Colonic mucosa (tissue), 4 donors: ENCODE measurements at regions not wholly inside any gene's neighbourhood (a gene's known extent, or its start where the extent isn't known, plus 50 kb on each side); places are given as distances from the start of the nearest gene placed in this dataset.
A peak's percentile ranks its signal among the peaks of the same experiment; 100 is the strongest.

Experiments
- DNase-seq: peaks from one replicate; pipeline ENCODE4 v3.0.0-alpha.2; 2020
- H3K27ac ChIP-seq: fragments of 200-600 bp; one replicate; pipeline ENCODE4 v1.8.0; 2021
- H3K27me3 ChIP-seq: fragments of 200-600 bp; one replicate; pipeline ENCODE4 v1.8.0; 2021
- H3K36me3 ChIP-seq: fragments of 200-600 bp; one replicate; pipeline ENCODE4 v1.8.0; 2021
- H3K4me1 ChIP-seq: fragments of 200-600 bp; one replicate; pipeline ENCODE4 v1.8.0; 2021; ENCODE audit warnings: mild to moderate bottlenecking
- H3K4me3 ChIP-seq: fragments of 200-600 bp; one replicate; pipeline ENCODE4 v1.8.0; 2021
- H3K9ac ChIP-seq, 2 donors: one replicate each; pipeline ENCODE4 v1.7.0; 2013; ENCODE audit warnings: control low read depth in 2 of 2, low read depth in 2 of 2, low read length in 2 of 2
- H3K9me3 ChIP-seq: fragments of 200-600 bp; one replicate; pipeline ENCODE4 v1.8.0; 2021
- intact Hi-C: fragments of 100-400 bp; cut with DNase I; formaldehyde crosslinking; loops from one replicate; pipeline ENCODE4 v1.14.1; 2022
- TF ChIP-seq, protein P1 (sequence below): fragments of 200-600 bp; IDR thresholded peaks from one replicate; pipeline ENCODE4 v1.8.0; 2022; ENCODE audit warnings: antibody characterized with exemption, mild to moderate bottlenecking
- donor health status: healthy.
- donor health status: DM: no; HTN: no; CAD: no.
- donor health status: DM: no; HTN: no; CAD: no.

DNA sequence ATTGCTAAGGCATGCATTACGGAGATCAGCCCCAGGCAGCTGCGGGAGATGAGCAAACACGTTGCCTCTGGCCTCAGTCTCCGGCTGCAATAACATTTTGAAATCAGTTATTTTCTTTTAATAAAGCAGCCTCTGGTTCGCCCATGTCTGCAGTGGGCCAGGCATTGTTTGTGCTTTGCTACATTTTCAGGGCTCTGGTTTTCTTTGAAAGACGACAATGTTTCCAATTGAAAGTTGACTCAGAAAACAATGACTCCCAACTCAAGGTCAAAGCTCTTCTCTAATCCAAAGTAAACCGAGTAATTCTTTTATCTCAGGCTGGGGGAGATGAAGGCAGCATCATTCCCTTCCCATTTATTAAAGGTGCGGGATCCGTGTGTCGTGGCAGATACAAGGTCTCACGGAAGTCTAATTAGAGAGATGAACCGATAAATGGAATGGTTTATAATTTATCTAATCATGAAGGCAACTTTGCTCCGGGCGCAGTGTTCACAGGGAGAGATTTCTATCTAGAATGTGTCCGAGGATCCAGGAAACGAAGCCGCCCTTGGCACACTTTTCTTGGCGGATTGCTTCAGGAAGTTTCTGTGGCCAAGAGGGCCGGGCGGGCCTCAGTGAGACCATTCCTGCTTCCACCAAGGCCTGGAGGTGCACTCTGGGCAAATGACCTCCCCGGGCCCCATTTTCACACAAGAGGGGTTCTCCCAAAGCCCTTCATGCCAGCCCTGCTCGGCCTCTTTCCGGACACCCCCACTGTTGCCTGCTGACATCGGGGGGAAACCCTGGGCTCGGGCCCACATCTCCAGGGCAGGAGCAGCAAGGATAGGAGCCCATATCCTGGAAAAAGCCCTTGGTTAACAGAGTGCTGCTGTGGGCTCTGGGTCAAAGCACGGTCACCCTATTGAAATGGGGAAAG is 811.4 kb downstream of the BRD1 start:
- Histone ChIP-seq H3K4me3 (no peak overlapping the region), H3K9me3 (no peaks in the 10 kb centered on the region), H3K36me3 (no peaks in the 10 kb centered on the region), H3K9ac (no peak overlapping the region), H3K27ac (no peak overlapping the region), H3K27me3 (no peaks in the 10 kb centered on the region), H3K4me1 (no peaks in the 10 kb centered on the region)
- TF ChIP-seq, protein P1, sequence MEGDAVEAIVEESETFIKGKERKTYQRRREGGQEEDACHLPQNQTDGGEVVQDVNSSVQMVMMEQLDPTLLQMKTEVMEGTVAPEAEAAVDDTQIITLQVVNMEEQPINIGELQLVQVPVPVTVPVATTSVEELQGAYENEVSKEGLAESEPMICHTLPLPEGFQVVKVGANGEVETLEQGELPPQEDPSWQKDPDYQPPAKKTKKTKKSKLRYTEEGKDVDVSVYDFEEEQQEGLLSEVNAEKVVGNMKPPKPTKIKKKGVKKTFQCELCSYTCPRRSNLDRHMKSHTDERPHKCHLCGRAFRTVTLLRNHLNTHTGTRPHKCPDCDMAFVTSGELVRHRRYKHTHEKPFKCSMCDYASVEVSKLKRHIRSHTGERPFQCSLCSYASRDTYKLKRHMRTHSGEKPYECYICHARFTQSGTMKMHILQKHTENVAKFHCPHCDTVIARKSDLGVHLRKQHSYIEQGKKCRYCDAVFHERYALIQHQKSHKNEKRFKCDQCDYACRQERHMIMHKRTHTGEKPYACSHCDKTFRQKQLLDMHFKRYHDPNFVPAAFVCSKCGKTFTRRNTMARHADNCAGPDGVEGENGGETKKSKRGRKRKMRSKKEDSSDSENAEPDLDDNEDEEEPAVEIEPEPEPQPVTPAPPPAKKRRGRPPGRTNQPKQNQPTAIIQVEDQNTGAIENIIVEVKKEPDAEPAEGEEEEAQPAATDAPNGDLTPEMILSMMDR, result no peak
- no peak for DNase-seq
- intact Hi-C loops, result no loop called here

DNA sequence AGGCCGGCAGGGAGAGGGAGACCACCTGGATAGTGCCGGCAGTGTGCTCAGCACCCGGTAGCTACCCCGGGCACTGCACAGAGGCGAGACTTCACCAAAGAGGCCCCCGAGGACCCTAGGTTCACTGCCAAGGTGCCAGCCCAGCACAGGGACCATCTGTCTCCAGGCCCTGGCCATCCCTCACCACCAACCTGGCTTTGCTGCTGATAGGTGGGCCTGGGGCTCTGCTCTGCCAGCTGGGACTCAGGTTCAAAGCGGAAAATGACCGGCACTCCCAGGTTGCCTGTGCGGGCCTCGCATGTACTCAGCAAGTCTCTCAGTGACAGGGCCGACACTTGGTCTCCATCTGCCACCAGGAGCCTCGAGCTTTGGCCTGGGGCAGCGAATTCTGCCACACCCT is 812.2 kb downstream of the BRD1 start:
- no peak overlapping the region for H3K27ac ChIP-seq
- no peaks in the 10 kb centered on the region for H3K36me3 ChIP-seq
- no peak overlapping the region for H3K4me3 ChIP-seq
- TF ChIP-seq, protein P1, result no peak
- H3K4me1 ChIP-seq, result no peaks in the 10 kb centered on the region
- H3K9ac ChIP-seq, result no peak overlapping the region
- no peaks in the 10 kb centered on the region for H3K27me3 ChIP-seq
- DNase-seq, result no peak
- H3K9me3 ChIP-seq, result no peaks in the 10 kb centered on the region
- intact Hi-C loops, result no loop called here

DNA sequence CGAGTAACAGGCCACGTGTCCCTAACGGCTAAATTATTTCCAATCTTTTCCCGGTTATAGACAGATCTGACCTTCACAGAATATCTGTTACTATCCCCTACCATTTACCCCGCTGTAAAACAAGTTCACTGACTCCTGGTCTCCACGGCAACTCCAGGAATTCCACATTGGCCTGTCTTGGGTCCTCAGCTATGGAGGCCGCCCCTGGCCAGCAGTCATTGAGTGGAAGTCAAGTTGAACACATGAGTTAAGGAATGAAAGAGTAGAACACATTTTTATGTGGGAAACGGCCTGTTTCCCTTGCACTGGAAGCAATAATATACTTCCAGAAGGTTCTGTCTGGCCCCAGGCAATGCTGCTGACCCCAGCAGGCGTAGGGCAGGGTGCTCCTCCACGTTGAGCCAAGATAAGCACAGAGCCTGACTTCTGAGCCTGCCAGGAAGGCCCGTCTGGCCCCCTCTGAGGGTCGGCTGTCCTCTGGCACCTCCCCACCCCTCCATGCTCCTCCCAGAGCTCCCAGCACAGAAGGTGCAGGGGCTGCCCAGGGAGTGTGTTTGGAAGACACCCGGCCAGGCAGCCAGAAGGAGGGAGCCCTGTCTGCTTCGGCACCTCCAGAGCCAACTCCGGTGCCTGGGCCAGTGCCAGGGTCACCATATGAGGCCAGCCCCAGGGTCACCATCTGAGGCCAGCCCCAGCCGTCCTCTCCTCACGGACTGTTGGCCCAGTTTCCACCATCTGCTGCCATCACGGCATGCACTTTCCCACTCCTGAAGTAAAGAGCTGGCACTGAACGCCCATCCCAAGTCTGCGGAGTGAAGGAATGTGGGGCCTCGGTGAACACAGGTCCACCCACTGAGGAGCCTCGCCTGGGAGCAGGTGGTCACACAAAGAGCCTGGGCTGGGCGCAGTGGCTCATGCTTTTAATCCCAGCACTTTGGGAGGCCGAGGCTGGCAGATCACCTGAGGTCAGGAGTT is 813.2 kb downstream of the BRD1 start:
- intact Hi-C loops, result no loop called here
- H3K9me3 ChIP-seq, result no peaks in the 10 kb centered on the region
- H3K4me3 ChIP-seq, result no peak overlapping the region
- H3K27me3 ChIP-seq, result no peaks in the 10 kb centered on the region
- peak; percentile 11 for DNase-seq
- H3K36me3 ChIP-seq, result no peaks in the 10 kb centered on the region
- no peak overlapping the region for H3K9ac ChIP-seq
- no peaks in the 10 kb centered on the region for H3K4me1 ChIP-seq
- no peak overlapping the region for H3K27ac ChIP-seq
- TF ChIP-seq, protein P1, result no peak

DNA sequence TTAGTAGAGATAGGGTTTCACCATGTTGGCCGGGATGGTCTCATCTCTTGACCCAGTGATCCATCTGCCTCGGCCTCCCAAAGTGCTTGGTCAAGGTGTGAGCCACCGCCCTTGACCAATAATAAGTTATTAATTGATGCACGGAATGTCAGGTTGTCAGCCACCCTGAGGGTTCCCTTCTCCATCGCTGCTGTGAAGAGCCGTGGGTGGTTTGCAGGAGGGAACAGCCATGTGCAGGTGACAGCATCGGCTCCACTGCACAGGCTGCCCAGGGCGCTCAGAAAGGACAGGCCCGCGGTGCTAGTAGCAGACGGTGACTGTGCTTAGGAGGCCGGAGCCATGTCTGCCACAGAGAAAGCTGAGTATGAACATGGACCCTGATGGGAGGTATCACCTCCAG is 814.0 kb downstream of the BRD1 start:
- TF ChIP-seq, protein P1, result no peak
- no peaks in the 10 kb centered on the region for H3K27me3 ChIP-seq
- DNase-seq, result no peak
- H3K9ac ChIP-seq, result no peak overlapping the region
- H3K4me3 ChIP-seq, result no peak overlapping the region
- H3K36me3 ChIP-seq, result no peaks in the 10 kb centered on the region
- H3K4me1 ChIP-seq, result no peaks in the 10 kb centered on the region
- intact Hi-C loops, result no loop called here
- H3K27ac ChIP-seq, result no peak overlapping the region
- H3K9me3 ChIP-seq, result no peaks in the 10 kb centered on the region

DNA sequence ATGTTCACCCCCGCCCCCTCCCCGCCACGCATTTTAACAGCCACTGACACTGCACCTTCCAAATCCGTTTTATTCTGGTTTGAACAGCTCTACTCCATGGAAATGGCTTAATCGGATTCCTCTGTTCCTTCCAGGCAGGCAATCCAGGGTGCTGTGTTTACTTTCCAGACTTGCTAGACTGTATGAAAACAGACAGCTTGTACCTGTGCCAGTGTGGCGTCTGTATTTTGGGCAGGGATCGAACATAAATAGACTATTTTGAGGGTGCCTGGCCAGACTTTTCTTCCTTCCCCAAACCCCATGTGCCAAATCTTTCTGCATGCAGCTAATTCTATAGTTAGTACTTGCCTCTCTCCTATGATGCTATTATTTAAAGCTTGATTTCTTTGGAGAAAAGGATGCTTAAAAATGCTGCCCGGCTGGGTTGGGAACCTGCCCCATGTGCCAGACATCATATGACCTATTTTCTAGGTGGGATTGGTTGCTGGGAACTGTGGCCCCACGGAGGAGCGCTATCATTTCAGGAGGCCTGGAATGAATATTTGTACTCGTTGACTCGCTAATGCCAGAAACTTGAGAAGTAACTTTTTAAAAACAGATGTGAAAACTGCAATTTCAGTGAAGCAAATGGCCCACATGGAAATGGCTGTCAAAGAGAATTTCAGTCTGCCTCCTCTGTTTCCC is 814.8 kb downstream of the BRD1 start:
- H3K27me3 ChIP-seq, result no peaks in the 10 kb centered on the region
- TF ChIP-seq, protein P1, result no peak

More for the DNA sequence above, 814.8 kb downstream of the BRD1 start:
- intact Hi-C loops, result no loop called here
- Histone ChIP-seq H3K4me1 (no peaks in the 10 kb centered on the region), H3K9ac (no peak overlapping the region), H3K27ac (no peak overlapping the region), H3K4me3 (no peak overlapping the region), H3K9me3 (no peaks in the 10 kb centered on the region), H3K36me3 (no peaks in the 10 kb centered on the region)
- no peak for DNase-seq
